PFSK-1 (cell line): ENCODE measurements at regions not wholly inside any gene's neighbourhood (a gene's known extent, or its start where the extent isn't known, plus 50 kb on each side); places are given as distances from the start of the nearest gene placed in this dataset.

ENCODE experiments used
- POLR2AphosphoS5 ChIP-seq: IDR thresholded peaks from 2 replicates; pipeline ENCODE4 v1.6.1; 2012; ENCODE audit warnings: low read depth, mild to moderate bottlenecking, control low read depth, low read length, moderate library complexity
- TAF1 ChIP-seq: IDR thresholded peaks from 2 replicates; pipeline ENCODE4 v1.6.1; 2012; ENCODE audit warnings: low read length, control low read depth, borderline replicate concordance; ENCODE audit not compliant: insufficient read depth

DNA sequence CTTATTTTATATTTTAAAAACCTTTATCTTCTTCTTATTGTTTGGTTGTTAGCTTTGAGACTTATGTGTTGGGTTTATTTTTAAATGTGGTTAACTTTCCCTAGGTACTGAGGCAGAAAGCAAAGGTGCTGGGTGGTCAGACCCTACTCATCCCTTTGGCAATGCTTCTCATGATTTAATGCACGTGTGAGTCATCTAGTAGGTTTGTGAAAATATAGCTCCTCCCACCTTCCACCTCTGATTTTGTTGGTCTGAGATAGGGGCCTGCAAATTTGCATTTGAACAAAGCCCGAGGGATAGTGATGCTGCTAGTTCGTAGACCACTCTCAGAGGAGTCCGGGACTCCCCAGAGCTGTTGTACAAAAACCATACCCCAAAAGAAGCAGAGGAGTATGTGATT, 771.3 kb upstream of the ARGLU1 start:
- no peak for TF ChIP-seq POLR2AphosphoS5
- no peak for TF ChIP-seq TAF1
